HG03103 (cell line): ENCODE measurements at regions not wholly inside any gene's neighbourhood (a gene's known extent, or its start where the extent isn't known, plus 50 kb on each side); places are given as distances from the start of the nearest gene placed in this dataset.

Experiments used
- ATAC-seq: cut with Tn5 transposase; IDR thresholded peaks from one replicate; pipeline ENCODE4 v1.9.1; 2021; ENCODE audit warnings: low read depth; ENCODE audit not compliant: unreplicated experiment

DNA sequence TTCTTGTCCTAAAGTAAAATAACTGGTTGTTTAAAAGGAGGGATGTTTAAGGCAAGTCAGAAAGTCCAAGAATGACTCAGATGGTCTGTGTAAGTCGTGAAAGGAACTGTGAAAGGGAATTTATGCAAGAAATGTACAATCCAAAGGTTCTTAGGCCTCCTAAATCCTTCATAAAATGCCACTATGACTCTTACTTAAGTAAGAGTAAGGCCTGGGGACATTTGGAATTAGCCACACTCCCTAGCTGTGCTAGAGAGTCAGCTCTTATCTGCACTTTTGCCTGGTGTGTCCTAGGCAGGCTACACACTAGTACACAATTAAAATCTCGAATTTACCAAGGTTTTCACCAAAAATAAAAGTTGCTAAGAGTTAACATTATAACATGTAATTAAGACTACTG is 686.9 kb downstream of the UQCRFS1 start:
- no peak for ATAC-seq

DNA sequence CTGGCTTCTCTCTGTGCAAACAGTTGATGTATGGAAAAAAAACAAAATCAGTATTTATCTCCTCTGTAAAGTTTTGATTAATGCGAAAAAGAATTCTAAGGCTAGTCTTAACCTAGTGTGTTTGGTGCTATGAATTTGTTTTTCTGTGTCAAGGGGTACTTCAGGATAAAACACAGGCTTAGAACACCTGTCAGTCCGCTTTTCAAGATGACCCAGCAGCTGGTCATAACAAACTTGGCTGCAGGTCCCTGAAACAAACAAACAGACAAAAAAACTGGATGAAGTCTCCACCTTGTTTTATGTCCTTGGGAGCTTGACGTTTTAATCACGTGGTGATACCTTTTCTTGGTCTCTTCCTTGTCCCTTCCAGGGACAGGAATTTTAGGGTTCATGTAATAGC is 689.3 kb downstream of the UQCRFS1 start:
- no peak for ATAC-seq

DNA sequence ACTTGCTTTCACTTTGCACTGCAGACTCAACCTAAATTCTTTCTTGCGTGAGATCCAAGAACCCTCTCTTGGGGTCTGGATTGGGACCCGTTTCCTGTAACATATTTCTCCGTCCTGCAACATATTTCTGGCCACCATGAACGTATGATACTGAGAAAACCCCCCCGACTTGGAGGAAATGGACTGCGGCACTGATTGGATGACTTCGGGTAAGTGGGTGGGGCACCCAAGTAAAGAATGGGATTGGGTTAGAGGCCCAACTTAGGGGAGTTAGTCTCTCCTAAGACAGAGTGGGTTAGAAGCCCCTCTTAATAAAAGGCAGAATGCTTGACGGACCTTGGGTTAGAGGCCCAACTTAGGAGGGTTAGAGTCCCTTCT is 690.4 kb downstream of the UQCRFS1 start:
- ATAC-seq = no peak

DNA sequence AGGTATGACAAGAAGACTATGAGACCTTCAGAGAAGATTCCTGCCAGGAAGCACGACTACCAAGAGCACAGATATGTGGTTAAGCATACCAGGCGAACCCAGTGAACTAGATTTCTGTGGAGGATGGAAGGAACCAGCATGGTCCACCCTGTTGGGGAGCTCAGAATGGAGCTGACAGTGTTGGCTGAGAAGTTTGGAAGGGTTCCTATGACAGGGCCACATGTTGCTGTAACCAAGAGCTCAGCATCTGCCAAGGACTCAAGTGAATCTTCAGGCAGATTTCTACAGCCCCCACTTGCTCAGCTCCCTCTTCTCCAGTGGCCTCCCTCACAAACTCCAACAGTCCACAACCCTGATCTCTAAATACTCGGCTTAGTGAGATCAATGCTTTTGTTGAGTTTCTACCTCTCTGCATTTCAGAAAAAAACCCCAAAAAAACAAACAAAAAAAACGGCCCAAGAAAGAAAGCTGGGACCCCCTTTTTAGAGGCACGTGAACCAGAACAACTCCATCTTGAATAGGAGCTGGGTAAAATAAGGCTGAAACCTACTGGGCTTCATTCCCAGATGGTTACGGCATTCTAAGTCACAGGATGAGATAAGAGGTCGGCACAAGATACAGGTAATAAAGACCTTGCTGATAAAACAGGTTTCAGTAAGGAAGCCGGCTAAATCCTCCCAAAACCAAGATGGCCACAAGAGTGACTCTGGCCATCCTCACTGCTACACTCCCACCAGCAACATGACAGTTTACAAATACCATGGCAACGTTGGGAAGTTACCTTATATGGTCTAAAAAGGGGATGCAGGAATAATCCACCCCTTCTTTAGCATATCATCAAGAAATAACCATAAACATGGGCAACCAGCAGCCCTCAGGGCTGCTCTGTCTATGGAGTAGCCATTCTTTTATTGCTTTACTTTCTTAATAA is 691.1 kb downstream of the UQCRFS1 start:
- no peak for ATAC-seq

DNA sequence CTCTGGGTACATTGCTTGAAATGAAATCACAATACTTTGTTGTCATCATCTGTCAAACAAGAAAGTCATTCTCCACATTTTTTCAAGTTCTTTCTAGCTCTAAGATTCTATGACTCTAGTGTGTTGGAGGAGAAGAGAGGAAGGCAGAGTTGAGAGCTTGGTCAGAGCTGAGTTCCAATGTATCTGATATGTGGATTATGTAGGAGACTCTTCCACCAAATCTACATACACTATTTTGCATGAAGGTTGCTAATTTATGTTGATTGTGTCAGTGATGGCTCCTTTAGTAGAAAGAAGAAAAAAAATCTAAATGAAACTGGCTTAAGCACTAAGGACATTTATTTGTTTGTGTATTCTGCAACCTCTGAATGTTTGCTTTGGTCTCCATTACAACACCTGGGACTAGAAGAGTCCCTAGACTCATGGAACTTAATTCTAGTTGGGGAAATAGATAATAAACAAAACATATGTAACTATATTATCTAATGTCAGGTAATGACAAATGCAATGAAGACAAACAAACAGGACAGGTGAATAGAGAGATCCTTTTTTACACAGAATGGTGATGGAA is 691.9 kb downstream of the UQCRFS1 start:
- no peak for ATAC-seq

DNA sequence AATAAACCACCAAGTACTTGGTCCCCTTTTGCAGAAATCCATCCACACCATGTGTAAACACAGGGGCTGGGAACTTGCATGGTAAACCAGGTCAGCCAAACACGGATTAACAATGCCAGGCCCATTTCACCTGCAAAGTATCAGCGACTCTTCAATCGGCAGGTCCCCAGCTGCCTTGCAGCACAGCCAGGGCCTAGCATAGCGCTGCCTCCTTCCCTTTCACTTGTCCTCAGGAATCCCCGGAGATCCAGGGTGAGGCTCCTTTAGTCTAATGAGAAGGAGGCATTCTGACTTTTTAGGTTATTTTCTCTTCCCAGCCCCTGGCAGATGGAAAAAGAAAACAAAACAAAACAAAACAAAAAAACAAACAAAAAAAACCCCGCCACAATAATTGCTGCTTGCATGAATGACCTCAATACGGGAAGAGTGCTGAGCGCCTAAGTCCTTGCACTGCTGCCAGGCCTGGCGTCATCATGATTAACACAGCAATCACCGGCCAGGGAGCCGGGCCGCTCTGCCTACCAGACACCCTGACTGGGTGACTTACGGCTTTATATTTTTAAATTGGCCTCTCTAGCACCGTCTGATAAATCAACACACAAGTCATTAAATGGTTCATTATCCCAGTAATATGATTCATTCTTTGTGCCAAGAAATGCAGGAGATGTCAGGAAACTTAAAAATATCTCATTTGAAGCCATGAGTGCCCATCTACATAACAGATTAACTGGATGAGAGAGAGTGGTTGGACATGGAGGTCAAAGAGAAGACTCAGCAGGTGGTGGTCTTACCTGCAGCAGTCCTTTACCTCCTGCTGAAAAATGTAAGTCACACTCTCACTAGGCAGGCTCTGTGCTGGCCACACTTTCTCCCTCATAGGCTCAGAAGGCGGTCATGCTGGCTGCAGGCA is 692.7 kb downstream of the UQCRFS1 start:
- ATAC-seq = no peak

DNA sequence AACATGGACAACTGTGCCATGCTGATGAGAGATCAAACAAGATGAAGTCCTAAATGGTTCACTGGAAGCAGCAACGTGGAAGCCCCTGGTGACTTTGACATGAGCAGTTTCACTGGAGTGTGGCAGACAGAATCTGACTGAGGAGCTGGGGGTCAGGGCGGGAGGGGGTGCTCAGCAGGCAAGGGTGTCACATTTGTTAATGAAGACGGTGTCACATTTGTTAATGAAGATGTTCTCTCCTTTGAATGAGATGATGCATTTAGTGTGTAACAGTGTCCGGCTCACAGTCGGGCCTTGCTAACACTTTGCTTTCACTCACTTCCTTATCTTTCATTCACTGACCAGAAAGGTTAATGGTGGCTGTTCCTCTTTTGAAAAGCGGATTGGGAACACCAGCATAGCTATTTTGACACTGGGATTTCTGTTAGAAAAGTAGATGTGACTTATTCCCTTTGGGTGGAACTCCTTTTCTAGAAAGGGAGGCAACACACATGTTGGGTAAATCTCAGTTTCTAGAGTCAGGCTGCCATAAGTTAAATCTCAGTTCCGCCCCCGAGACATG is 693.7 kb downstream of the UQCRFS1 start:
- ATAC-seq = no peak

DNA sequence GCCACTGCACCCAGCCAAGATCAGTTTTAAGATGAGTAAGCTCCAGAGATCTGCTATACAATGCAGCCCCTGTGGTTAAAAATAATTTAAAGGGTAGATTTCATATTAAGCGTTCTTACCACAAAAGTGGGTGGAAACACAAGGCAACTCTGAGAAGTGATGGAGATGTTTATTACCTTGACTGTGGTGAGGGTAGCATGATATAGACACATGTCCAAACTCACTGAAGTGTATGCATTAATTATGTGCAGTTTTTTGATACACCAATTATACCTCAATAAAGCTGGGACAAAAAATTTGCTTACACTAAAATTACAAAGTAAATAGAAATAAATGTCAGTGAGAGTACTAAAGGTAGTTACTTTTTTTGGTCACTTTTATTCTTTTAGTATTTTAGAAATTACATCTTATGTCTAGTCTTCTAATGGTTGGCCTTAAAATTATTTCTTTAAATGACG is 696.5 kb downstream of the UQCRFS1 start:
- ATAC-seq = no peak

DNA sequence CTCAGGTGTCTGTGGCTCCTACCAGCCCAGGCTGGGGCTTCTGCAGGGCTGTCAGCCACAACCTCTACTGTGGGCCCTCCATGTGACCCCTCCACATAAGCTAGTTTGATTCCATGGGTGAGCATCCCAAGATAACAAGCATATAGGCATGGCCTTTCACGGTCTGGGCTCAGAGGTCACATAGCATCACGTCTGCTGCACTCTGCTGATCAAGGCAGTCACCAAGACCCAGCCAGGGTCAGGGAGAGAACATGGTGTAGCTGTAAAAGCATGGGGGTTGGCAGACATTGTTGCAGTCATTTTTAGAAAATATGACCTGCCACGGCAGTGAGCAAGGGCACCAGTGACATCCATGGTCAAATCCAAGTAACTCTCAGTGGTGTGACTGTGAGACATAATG is 698.8 kb downstream of the UQCRFS1 start:
- ATAC-seq = no peak

DNA sequence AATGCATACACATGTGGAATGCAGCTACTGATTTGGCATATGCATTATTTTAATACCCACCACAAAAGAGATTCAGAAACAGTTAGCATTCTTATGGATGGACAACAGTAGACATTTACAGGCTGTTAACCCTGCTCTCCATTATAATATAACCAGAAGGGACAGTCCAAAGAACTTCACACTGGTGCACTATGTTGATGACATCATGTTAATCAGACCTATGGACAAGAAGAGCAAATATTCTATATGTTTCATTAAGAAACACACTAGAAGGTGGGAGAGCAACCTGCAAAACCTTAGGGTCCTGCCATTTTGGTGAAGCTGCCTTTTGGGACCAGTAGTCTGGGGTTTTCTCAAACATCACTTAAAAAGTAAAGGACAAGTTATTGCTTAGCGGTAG is 701.3 kb downstream of the UQCRFS1 start:
- ATAC-seq = no peak

DNA sequence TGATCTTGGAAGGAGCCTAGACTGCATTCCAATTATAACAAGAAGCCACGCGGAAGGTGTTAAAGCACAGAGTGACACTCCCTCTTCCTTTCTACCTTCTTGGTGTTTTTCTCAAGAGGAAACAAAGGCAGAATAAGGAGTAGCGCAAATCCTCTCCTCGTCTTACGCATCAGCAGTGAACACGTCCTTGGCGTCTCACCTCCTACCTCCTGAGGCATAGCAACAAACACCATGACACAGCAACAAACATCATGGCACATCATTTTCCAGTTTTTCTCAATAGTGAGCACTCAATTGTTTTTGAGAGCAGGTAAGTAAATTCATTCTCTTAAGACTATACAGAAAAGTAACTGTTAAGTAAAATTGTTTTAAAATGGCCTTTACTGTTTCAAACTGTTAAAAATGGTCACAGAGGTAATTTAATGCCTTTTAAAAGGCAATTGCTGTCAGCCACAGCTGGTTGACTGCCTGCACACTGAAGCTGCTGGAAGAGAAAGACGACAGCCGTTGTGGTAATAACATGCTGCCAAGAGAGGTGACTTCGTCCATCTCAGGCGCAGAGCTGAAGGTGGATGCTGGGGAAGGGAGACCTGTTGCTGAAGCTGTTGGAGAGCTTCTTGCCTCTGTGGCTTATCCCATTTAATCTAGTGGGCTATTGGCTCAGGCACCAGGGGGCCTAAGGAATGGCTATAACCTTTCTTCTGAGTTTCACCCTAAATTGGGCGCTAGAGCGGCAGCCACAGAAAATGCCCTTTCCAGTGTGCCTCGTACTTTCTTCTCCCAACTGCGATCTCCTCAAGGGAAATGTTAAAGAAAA is 703.7 kb downstream of the UQCRFS1 start:
- ATAC-seq = no peak

DNA sequence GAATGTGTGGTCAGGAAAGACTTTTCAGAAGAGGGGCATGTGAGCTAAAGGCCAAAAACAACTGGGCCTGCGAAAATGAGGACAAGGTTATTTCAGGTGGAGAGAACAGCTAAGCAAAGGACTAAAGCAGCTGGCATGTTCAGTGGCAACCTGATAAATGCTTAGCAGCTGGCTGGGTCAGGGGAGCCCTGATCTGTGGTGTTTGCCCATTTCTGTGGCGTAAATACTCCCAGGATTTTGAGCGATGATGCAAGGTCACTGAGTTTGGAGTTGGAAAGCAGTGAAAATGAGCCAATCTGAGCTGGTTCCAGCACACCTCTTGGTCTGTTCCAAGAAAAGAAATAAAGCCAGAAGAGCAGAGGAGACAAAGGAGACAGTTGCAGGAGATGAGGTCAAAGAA is 704.3 kb downstream of the UQCRFS1 start:
- no peak for ATAC-seq

DNA sequence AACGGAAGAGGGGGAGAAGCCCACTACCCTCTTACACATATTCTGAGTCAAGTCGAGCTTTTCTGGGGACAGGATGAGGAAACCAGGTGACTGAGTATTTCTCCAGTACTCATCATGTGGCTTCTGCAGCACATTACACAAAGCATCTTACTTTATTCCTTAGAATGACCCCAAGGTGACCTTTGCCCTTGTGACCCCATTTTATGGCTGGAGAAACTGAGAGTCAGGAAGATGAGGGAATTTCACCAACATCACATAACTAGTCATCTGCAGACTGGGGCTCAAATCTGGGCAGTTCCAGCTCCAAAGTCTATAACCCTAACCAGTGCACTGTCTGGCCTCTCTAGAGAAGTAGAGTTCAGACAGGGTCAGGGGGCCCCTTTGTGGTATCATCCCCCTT is 707.0 kb downstream of the UQCRFS1 start:
- ATAC-seq = no peak

DNA sequence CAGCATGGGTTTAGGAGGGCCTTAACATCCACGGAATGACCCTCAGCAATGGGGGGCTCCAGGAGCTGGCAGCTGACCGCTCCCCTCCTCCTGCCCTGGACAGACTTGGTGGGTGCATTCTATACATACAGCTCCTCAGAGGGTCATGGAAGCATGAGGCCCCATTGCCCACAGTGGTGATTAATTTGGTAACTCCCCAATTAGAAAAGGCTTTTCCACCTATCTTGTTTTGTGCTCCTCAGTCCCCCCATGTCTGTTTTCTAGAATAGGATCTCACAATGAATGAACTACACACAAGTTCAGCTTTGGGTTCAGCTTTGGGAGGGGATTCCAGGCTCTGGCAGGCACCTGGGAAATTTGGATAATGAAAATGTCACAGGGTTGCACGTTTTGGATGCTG is 707.8 kb downstream of the UQCRFS1 start:
- ATAC-seq = no peak

DNA sequence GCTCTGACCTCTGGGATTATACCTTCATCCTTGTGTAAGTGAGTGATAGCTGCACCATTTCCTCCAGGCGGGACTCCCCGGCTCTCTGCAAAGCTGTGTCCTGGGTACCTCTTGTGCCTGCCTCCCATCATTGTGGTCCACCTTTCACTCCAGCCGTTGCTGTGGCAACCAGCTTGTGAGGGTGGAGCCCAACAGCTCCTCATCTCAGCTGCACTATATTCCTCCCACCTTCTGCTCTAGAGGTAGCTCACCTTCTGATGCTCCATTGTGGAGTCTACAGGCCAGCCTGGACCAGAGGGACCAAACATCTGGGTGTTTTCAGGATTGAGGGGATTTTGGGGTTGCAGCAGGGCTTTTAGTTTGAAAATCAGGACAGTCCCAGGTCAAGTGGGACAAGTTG is 708.2 kb downstream of the UQCRFS1 start:
- no peak for ATAC-seq

DNA sequence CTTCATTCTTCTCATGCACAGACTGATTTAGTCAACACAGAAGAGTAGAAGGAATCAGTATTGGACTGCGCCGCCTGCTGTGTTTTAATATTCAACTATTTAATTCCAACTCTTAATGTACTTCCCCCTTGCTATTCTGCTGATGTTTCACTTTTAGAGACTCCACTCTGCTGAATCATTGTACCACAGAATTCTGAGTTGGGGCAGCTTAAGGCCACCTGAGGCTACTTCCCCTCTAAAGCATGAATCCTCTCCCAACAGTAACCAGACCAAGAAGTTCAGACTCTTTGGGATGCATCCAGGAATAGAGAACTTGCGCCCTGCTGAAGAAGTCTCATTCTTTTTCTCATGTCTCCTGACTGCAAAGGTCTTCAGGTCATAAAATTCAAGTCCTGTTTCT is 708.8 kb downstream of the UQCRFS1 start:
- ATAC-seq = no peak

DNA sequence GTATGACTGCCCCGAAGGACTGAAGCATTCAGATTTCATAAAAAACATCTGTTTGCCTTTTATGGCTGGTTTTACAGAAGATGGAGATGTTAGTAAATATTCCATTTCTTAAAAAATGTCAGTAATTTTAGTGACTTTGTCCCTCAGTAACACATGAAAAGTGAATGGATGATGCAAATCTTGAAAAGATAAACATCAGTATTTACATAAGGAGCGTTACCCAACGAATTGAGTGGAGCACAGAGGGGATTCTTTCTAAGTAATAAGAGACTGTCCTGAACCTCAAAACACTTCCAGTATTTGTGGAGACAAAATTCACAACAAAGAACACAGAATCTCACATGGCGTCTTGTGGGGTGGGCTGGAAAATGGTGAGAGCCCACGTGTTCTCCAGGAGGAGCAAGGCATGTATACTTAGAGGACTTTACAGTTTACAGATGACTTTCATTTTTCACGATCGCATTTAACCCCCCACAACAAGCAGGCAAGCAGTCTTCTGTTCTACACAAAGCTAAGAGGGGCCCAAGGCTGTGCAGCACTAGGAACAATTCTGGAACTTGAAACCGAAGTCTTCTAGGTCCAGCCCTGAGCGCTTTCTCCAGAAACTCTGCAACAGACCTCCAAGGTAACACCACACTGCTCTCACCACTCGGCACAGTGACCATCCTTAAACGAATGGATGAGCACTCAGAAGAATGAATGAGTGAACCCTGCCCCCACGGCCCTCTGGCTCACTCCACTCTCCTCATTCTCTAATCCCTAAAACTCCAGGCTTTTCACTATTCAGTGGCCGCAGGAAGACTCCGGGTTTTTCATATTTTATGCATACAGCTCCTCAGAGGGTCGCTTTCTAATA is 709.8 kb downstream of the UQCRFS1 start:
- no peak for ATAC-seq

DNA sequence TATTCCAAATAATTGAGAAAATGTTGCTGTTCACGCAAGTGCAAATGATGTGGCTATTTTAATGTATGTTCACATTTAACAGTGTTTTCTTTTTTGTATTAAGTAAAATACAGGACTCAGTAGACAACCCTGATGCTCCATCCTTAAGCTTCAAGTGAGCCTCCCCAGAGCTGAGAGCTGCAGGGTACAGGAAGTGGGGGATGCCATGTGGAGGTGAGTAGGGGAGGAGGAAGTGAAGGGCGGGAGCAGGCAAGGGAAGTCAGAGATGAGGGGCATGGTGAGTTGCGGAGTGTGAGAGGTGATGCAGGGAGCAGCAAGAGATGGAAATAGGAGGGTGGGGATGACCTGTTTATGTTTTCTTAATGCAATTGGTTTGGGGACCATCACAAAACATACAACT is 711.0 kb downstream of the UQCRFS1 start:
- ATAC-seq = no peak

DNA sequence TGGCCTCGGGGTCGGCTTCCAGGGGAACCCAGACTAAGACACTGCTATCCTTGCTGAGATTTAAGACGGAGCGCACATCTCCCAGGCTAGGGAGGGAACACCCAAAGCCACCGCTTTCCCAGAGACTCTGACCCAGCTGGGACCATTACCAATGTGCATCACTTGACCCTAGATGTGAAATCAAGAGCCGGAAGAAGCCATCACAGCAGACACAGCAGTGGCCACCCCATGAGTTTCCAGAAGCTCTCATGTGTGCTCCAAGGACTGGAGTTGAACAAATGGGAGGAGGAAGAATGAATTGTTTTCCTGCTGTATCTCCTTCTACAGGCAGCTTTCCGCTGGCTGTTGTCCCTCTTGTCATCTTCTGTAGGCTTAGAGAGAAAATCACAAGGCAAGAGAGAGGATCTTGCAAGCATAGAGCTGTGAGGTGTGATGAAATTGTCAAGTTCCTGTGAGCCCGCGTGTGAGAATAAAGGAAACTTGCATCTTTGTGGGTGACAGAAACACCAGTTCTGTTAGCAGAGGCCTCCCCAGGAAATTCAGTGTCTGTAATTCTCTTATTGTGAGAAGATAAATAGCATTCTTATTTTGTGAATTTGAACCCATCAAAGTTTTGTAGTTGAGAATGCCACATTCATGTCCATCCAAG is 711.8 kb downstream of the UQCRFS1 start:
- ATAC-seq = no peak
